KMS-11 (cell line): ENCODE measurements at regions not wholly inside any gene's neighbourhood (a gene's known extent, or its start where the extent isn't known, plus 50 kb on each side); places are given as distances from the start of the nearest gene placed in this dataset.

ENCODE experiments used
- H2AFZ ChIP-seq: fragments of 200-600 bp; sonication (generic); 2 replicates; pipeline ENCODE4 v1.6.1; 2016; ENCODE audit warnings: antibody characterized with exemption, mixed run types, low read depth
- H3K27ac ChIP-seq: fragments of 200-600 bp; sonication (generic); 2 replicates; pipeline ENCODE4 v1.6.1; 2016; ENCODE audit warnings: mild to moderate bottlenecking, mixed run types
- H3K27me3 ChIP-seq: fragments of 200-600 bp; sonication (generic); 2 replicates; pipeline ENCODE4 v1.6.1; 2017; ENCODE audit warnings: mild to moderate bottlenecking, low read depth, mixed run types, moderate library complexity; ENCODE audit not compliant: insufficient read depth
- H3K36me3 ChIP-seq: fragments of 200-600 bp; sonication (generic); 2 replicates; pipeline ENCODE4 v1.6.1; 2017; ENCODE audit warnings: mild to moderate bottlenecking, mixed run types; ENCODE audit not compliant: insufficient read depth
- H3K4me1 ChIP-seq: fragments of 200-600 bp; sonication (generic); 2 replicates; pipeline ENCODE4 v1.6.1; 2016; ENCODE audit warnings: mild to moderate bottlenecking, low read depth, mixed run types; ENCODE audit not compliant: poor library complexity, severe bottlenecking
- H3K4me2 ChIP-seq: fragments of 200-600 bp; sonication (generic); 2 replicates; pipeline ENCODE4 v1.7.0; 2016; ENCODE audit warnings: mild to moderate bottlenecking, mixed run types
- H3K4me3 ChIP-seq: fragments of 200-600 bp; sonication (generic); IDR thresholded peaks from 2 replicates; pipeline ENCODE4 v1.6.1; 2017; ENCODE audit warnings: low read depth, low read length, mixed read lengths; ENCODE audit not compliant: insufficient read depth
- H3K79me2 ChIP-seq: fragments of 200-600 bp; sonication (generic); 2 replicates; pipeline ENCODE4 v1.6.1; 2016; ENCODE audit warnings: low read depth, mixed run types; ENCODE audit not compliant: insufficient read depth
- H3K9ac ChIP-seq: fragments of 200-600 bp; sonication (generic); 2 replicates; pipeline ENCODE4 v1.6.1; 2016; ENCODE audit warnings: mild to moderate bottlenecking, mixed run types
- H4K20me1 ChIP-seq: fragments of 200-600 bp; sonication (generic); 2 replicates; pipeline ENCODE4 v1.6.1; 2016; ENCODE audit warnings: mild to moderate bottlenecking, mixed run types; ENCODE audit not compliant: insufficient read depth
- CTCF ChIP-seq: fragments of 200-600 bp; sonication (generic); conservative IDR thresholded peaks from 2 replicates; pipeline ENCODE4 v1.6.1; 2017; ENCODE audit warnings: low read depth, mild to moderate bottlenecking, antibody characterized with exemption, low read length, moderate library complexity, mixed read lengths

- no peak for TF ChIP-seq CTCF
- Histone ChIP-seq H3K4me1 (peaks cover 20% of the 10 kb centered on the region), H3K36me3 (no peaks in the 10 kb centered on the region), H4K20me1 (no peaks in the 10 kb centered on the region), H2AFZ (no peak overlapping the region), H3K27ac (no peak overlapping the region), H3K4me3 (no peak overlapping the region), H3K4me2 (no peak overlapping the region), H3K79me2 (no peaks in the 10 kb centered on the region), H3K27me3 (no peaks in the 10 kb centered on the region), H3K9ac (no peak overlapping the region)
Measured at GRCh38 chr1:178595491-178595890, 82.6 kb downstream of the TEX35 start.

DNA sequence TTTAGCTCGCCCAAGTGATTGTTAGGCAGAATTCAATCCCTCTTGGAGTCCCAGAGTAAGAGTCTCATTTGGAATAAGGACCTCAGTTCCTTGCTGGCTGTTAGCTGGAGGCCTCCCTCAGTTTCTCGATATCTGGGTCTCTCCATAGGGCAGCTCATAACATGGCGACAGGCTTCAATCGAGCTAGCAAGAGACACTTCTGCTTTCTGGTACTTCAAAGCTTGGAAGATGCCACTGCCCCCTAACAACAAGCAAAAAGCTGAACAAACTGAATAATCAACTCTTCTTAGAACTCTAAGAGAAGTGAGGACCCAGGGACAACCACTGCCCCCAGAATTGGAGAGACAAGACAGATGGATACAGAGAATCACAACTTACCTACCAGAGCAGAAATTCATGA, 86.2 kb downstream of the TEX35 start:
- no peaks in the 10 kb centered on the region for H3K36me3 ChIP-seq
- TF ChIP-seq CTCF: no peak
- peak overlapping the region; percentile 8 for H2AFZ ChIP-seq
- no peaks in the 10 kb centered on the region for H3K27me3 ChIP-seq
- H3K4me3 ChIP-seq: no peak overlapping the region
- H3K79me2 ChIP-seq: no peaks in the 10 kb centered on the region
- no peak overlapping the region for H3K9ac ChIP-seq
- peak overlapping the region; percentile 26 for H3K4me2 ChIP-seq
- H3K4me1 ChIP-seq: peaks cover 23% of the 10 kb centered on the region
- no peaks in the 10 kb centered on the region for H4K20me1 ChIP-seq
- no peak overlapping the region for H3K27ac ChIP-seq

GRCh38 chr1:178599745-178600144, 86.8 kb downstream of the TEX35 start:
- Histone ChIP-seq H4K20me1 (no peaks in the 10 kb centered on the region), H3K4me2 (peak overlapping the region; percentile 26), H3K4me3 (peak overlapping the region; percentile 64), H3K4me1 (peaks cover 30% of the 10 kb centered on the region), H2AFZ (peak overlapping the region; percentile 8), H3K9ac (no peak overlapping the region), H3K27me3 (no peaks in the 10 kb centered on the region), H3K36me3 (no peaks in the 10 kb centered on the region), H3K27ac (no peak overlapping the region), H3K79me2 (no peaks in the 10 kb centered on the region)
- no peak for TF ChIP-seq CTCF

DNA sequence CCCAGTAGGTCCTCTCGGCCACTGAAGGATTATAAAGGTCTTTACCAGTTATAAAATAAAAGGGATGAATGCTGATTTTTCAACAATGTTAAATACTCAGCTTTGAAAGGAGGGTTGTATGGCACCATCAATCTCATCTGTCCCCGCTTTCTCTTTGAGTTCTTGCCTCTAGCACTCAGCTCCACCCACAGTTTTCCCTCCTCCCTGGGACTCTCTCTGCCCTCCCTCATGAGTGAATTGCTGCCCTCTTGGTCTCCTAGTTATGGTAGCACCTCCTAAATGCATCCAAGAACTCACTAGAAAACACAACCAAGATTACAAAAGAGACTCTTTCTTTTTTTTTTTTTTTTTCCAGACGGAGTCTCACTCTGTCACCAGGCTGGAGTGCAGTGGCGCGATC, 91.0 kb downstream of the TEX35 start:
- Histone ChIP-seq H3K79me2 (no peaks in the 10 kb centered on the region), H3K27me3 (no peaks in the 10 kb centered on the region), H3K4me3 (no peak overlapping the region), H3K4me1 (peaks cover 59% of the 10 kb centered on the region), H3K36me3 (no peaks in the 10 kb centered on the region), H3K4me2 (no peak overlapping the region), H3K9ac (no peak overlapping the region), H4K20me1 (no peaks in the 10 kb centered on the region), H2AFZ (no peak overlapping the region), H3K27ac (no peak overlapping the region)
- TF ChIP-seq CTCF: no peak
